Tibial nerve (tissue), 4 donors: ENCODE measurements at regions not wholly inside any gene's neighbourhood (a gene's known extent, or its start where the extent isn't known, plus 50 kb on each side); places are given as distances from the start of the nearest gene placed in this dataset.

Experiments used
- CTCF ChIP-seq, 5 experiments: fragments of 200-600 bp in 3 of 5; fragments of 450-650 bp in 2 of 5; sonication (generic) in 3 of 5; IDR thresholded peaks; one replicate each; pipeline ENCODE4 v1.5.1; 2016 to 2019; ENCODE audit warnings: antibody characterized with exemption in 5 of 5, mild to moderate bottlenecking in 3 of 5, moderate library complexity in 2 of 5
- EP300 ChIP-seq, 2 donors: sonication (generic); formaldehyde crosslinking; IDR thresholded peaks; one replicate each; pipeline ENCODE4 v1.6.1; 2017; ENCODE audit warnings: antibody characterized with exemption in 2 of 2, mild to moderate bottlenecking in 1 of 2

- TF ChIP-seq EP300 (IDR thresholded peaks at IDR 0.05) (no peak), CTCF (IDR thresholded peaks at IDR 0.05) (no peak)
Measured at GRCh38 chr14:34027130-34027989, 76.5 kb upstream of the EGLN3 start.
